ENCODE measurements at regions not wholly inside any gene's neighbourhood (a gene's known extent, or its start where the extent isn't known, plus 50 kb on each side); places are given as distances from the start of the nearest gene placed in this dataset.

DNA sequence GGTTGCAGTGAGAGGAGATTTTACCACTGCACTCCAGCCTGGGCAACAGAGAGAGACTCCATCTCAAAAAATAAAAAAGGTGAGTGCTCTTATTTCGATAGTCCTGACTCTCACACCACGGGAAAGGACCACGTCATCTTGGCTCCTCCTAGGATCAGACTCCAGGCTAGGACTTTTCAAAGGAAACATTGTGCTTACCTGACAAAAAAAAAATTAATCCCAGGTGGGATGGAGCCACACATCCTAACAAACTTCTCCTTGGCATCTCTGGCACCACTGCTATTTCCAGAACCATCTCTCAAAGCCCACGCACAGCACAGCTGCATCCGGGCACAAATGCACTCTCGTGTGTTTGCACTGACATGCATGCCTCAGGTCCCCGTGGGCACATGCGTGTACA is 262.4 kb downstream of the ENGASE start:
- no peak for TF ChIP-seq ZFX (IDR thresholded peaks at IDR 0.05)
- no peak for TF ChIP-seq CTCF (conservative IDR thresholded peaks at IDR 0.05)

GRCh38 chr17:79335456-79335855 is 260.8 kb downstream of the ENGASE start:
- H3K27ac ChIP-seq = no peak overlapping the region
- TF ChIP-seq ZFX (IDR thresholded peaks at IDR 0.05) (no peak), CTCF (conservative IDR thresholded peaks at IDR 0.05) (no peak)

More for the DNA sequence above, 262.4 kb downstream of the ENGASE start:
- H3K27ac ChIP-seq = no peak overlapping the region

DNA sequence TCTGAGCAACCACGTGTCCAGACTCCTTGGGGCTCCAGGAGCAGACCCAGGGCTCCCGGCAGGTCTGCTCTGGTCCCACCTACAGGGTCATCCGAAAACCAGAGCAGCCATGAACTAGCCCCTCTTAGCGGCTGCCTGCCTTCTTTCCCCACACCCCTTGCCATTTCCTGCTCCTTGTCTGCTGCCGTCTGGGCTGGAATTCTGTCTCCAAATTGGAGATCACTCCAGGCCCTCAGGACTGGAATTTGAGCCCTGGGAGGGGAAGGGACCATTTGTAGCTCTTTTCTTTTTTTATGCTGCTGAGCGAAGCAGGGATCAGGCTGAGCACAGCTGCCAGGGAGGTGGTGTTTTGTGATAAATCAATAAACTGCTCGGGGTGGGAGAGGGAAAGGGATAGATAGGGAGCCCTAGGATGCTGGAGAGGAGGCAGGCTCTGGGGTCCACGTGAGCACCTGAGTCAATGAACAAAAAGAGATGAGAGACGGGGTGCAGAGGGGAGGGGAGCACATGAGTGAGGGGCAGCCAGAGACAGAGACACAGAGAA is 257.5 kb downstream of the ENGASE start:
- TF ChIP-seq CTCF (conservative IDR thresholded peaks at IDR 0.05) (no peak), ZFX (IDR thresholded peaks at IDR 0.05) (no peak)
- H3K27ac ChIP-seq = no peak overlapping the region

DNA sequence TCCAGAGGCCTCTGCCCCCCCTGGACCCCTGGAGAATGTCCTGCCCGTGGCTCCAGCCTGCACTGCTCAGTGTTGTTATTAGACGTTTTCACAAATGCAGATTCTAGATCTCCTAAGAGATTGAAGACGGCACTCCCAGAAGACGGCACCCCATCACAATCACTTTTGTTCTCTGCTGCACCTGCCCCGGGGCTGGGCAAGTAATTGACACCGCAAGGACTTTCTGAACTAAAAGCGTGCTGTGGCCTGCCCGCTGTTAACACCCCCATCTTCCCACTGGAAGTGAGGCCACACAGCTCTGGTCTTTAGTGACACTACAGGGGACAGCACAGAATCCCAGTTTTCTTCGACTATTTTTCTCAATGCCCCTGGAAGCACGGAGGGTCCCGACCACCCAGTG is 256.9 kb downstream of the ENGASE start:
- TF ChIP-seq CTCF (conservative IDR thresholded peaks at IDR 0.05) (no peak), ZFX (IDR thresholded peaks at IDR 0.05) (no peak)

DNA sequence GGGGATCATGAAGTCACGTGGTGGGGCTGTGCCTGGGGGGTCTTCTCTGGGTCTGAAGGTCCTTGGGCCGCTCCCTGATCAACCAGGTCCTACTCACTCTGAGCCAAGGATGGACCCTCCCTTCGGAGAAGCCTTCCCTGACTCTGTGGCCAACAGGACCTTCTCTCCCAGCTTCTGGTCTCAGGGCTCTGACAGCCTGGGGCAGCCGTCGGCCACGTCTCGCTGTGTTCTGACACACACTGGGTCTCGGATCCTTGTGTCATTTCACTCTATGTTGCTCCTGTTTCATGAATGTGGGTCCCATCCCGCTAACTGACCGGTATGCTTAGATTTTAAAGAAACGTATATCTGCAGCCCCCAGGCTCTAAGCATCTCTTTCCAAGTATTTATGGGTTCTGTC is 256.1 kb downstream of the ENGASE start:
- H3K27ac ChIP-seq = no peak overlapping the region
- TF ChIP-seq CTCF (conservative IDR thresholded peaks at IDR 0.05) = no peak
- no peak for TF ChIP-seq ZFX (IDR thresholded peaks at IDR 0.05)

More for the DNA sequence above, 256.9 kb downstream of the ENGASE start:
- no peak overlapping the region for H3K27ac ChIP-seq

GRCh38 chr17:79330229-79330628 is 255.6 kb downstream of the ENGASE start:
- TF ChIP-seq ZFX (IDR thresholded peaks at IDR 0.05) (no peak), CTCF (conservative IDR thresholded peaks at IDR 0.05) (no peak)
- H3K27ac ChIP-seq = no peak overlapping the region

GRCh38 chr17:79326814-79327213 is 252.2 kb downstream of the ENGASE start:
- TF ChIP-seq ZFX (IDR thresholded peaks at IDR 0.05) (no peak), CTCF (conservative IDR thresholded peaks at IDR 0.05) (no peak)
- no peak overlapping the region for H3K27ac ChIP-seq

All from C4-2B (cell line).